BE2C (cell line): ENCODE measurements at regions not wholly inside any gene's neighbourhood (a gene's known extent, or its start where the extent isn't known, plus 50 kb on each side); places are given as distances from the start of the nearest gene placed in this dataset.
"Not testable (repeated sequence)": the region's sequence is repeated elsewhere in the genome, so short reads cannot be mapped to it uniquely, and the experiment has no call there.

Source experiments
- DNase-seq: peaks from one replicate; pipeline ENCODE4 v3.0.0-alpha.2; 2020
- H3K27me3 ChIP-seq: fragments of 250-450 bp; sonication (Bioruptor Pico); 2 replicates; pipeline ENCODE4 v1.5.1; 2020; ENCODE audit warnings: mild to moderate bottlenecking
- H3K36me3 ChIP-seq: fragments of 250-450 bp; sonication (Bioruptor Pico); 2 replicates; pipeline ENCODE4 v1.5.1; 2020; ENCODE audit warnings: mild to moderate bottlenecking
- H3K4me1 ChIP-seq: fragments of 250-450 bp; sonication (Bioruptor Pico); 2 replicates; pipeline ENCODE4 v1.5.1; 2020
- H3K4me3 ChIP-seq: 2 replicates; pipeline ENCODE4 v1.5.1; 2011; ENCODE audit warnings: low read depth, low read length
- H3K9me3 ChIP-seq: fragments of 250-450 bp; sonication (Bioruptor Pico); 2 replicates; pipeline ENCODE4 v1.5.1; 2020
- TF ChIP-seq, protein P1 (sequence below): IDR thresholded peaks from 2 replicates; pipeline ENCODE4 v1.5.1; 2012; ENCODE audit warnings: mild to moderate bottlenecking, low read depth, low read length

DNA sequence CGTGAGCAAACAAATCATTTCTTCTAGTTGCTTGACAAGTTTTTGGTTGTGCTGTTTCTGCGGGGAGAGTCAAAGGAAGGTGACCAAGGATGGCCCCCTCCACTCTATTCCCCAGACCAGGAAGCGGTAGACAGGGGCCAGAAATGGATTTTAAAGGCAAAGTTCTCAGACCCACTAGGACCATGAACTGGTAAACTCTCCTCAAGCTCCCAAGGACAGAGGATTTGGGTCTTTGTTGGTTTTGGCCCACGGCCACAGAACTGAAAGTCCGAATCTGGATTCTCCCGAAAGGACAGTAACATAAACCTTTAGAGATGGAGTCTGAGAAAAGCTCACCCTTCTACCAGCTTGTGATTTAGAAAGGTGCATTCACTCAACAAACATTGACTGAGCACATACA, 85.9 kb upstream of the C2CD4B start:
- no peak for DNase-seq
- H3K27me3 ChIP-seq = no peaks in the 10 kb centered on the region
- H3K4me3 ChIP-seq = no peak overlapping the region
- TF ChIP-seq, protein P1, sequence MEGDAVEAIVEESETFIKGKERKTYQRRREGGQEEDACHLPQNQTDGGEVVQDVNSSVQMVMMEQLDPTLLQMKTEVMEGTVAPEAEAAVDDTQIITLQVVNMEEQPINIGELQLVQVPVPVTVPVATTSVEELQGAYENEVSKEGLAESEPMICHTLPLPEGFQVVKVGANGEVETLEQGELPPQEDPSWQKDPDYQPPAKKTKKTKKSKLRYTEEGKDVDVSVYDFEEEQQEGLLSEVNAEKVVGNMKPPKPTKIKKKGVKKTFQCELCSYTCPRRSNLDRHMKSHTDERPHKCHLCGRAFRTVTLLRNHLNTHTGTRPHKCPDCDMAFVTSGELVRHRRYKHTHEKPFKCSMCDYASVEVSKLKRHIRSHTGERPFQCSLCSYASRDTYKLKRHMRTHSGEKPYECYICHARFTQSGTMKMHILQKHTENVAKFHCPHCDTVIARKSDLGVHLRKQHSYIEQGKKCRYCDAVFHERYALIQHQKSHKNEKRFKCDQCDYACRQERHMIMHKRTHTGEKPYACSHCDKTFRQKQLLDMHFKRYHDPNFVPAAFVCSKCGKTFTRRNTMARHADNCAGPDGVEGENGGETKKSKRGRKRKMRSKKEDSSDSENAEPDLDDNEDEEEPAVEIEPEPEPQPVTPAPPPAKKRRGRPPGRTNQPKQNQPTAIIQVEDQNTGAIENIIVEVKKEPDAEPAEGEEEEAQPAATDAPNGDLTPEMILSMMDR = no peak
- no peaks in the 10 kb centered on the region for H3K9me3 ChIP-seq
- no peaks in the 10 kb centered on the region for H3K4me1 ChIP-seq
- no peaks in the 10 kb centered on the region for H3K36me3 ChIP-seq

DNA sequence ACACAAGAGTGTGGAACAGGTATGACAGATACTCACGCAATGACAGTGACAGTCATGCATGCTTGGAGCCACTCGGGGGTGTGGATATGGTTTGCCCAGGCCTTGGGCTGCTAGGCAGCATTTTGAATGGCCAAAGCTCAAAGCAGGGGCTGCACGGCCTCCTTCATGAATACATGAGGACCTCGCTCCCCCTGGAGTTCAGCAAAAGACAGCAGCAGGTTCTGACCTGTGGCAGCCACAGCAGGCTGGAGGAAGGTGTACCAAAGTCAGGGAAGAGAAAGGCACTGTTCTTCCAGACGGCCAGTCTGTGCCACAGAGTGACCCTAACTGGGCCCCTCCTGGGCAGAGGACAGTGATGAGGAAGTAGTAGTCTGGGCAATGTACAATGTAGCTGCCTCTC, 88.2 kb upstream of the C2CD4B start:
- peak; percentile 28 for DNase-seq
- TF ChIP-seq, protein P1 = 0 out of 2 replicates have a peak, but pooled peaks have one; percentile 3
- Histone ChIP-seq H3K9me3 (no peaks in the 10 kb centered on the region), H3K4me3 (no peak overlapping the region), H3K36me3 (no peaks in the 10 kb centered on the region), H3K27me3 (no peaks in the 10 kb centered on the region), H3K4me1 (no peaks in the 10 kb centered on the region)

DNA sequence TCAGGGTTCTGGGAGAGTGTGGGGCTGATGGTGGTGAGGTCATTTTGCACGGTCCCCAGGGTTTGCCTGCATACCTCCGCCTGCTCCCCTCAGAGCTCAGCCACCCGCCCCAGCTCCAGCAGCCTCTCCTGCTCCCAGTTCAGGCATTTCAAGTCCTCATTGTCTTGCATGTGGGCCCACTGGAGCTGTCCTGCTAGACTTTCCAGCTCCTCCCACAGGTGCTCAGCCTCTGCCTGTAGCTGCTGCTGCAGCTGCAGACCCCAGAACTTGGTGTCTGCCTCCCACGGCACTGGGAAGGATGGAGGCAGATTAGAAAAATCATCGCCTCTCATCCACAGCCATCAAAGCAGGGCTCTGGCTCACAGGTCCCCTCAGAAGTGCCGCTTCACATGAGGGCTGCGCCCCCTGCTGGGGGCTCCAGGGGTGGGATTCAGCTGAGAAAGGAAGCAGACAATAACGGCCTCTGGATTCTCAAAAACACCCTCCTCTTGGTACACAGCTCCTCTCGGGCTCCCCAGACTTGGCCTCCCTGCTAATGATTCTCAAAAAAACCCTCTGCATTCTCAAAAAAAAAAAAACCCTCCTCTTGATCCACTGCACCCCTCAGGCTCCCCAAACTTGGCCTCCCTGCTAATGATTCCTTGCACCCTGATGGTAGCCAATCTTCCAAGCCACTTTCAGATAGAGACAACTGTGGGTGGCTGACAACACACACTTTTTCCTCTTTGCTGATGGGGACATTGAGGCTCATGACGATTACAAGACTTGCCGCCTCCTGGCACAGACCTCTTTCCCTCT, 89.3 kb upstream of the C2CD4B start:
- H3K36me3 ChIP-seq = no peaks in the 10 kb centered on the region
- H3K4me3 ChIP-seq = no peak overlapping the region
- H3K4me1 ChIP-seq = no peaks in the 10 kb centered on the region
- no peaks in the 10 kb centered on the region for H3K27me3 ChIP-seq
- H3K9me3 ChIP-seq = no peaks in the 10 kb centered on the region
- peak; percentile 90 for DNase-seq
- TF ChIP-seq, protein P1 = peak; percentile 96

DNA sequence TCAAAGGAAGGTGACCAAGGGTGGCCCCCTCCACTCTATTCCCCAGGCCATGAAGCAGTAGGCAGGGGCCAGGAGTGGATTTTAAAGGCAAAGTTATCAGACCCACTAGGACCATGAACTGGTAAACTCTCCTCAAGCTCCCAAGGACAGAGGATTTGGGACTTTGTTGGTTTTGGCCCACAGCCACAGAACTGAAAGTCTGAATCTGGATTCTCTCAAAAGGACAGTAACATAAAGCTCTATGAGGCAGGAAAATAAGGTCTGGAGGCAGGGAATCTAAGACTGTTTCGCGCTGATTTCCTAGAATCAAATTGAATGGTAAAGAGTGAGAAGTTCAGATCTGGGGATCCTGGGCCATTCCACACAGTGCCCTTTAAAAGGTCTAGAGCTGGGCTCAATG, 91.3 kb upstream of the C2CD4B start:
- not testable (repeated sequence) for H3K9me3 ChIP-seq, H3K36me3 ChIP-seq, H3K4me1 ChIP-seq, DNase-seq, H3K4me3 ChIP-seq, H3K27me3 ChIP-seq

DNA sequence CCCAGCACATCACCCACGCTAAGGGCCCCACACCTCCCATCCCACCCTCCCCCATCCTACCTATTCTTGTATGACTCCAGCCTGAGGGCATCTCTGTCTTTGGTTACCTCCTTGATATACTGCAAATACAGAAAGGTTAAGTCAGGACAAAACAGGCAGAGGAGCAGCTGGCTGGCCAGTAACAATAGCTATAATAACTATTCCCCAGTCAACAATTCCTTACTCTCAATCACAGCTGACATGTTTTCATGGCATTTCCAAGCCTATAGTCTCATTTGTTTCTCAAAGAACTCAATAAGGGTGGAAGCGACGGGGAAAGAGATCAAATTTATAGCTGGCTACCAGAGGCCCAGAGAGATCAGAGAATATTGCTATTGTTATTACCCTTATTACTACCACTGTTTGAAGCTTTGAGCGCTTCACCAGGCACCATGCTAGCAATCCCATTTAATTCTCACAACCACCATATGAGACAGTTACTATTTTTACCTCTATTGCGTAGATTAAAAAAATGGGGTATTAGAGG, 93.0 kb upstream of the C2CD4B start:
- no peaks in the 10 kb centered on the region; the same call in 1 of the 2 replicates for H3K9me3 ChIP-seq
- no peaks in the 10 kb centered on the region for H3K4me1 ChIP-seq
- no peaks in the 10 kb centered on the region for H3K27me3 ChIP-seq
- no peak for DNase-seq
- H3K36me3 ChIP-seq = no peaks in the 10 kb centered on the region
- TF ChIP-seq, protein P1 = no peak
- H3K4me3 ChIP-seq = no peak overlapping the region

DNA sequence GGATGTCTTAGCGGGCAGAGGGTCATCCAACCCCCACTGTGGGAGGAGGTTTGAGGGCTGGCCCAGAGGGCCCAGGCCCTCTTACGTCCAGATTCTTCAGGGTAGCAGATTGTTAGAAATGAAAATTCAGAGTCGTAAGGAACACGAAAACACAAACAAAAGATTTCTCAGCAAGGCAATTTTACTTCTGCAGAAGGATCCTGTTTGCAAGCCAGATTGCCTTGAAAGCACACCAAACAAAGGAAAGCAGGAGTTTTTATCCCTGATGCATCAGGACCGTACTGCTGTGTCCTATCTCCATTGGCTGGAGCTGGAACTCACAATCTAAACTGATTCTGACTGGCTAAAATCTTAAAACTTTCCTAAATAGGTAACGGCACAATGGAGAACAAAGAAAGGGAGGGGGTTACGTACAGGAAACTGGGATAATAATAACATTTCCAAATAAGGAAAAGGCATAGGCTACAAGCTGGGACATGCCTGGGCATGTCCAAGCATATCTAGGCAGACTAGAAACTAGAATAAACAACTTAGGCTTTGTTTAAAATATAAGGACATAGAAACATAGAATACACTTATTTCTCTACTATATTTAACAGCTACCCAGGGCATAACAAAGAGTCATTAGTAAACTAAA, 97.3 kb upstream of the C2CD4B start:
- H3K4me3 ChIP-seq = no peak overlapping the region
- H3K4me1 ChIP-seq = no peaks in the 10 kb centered on the region
- no peak for DNase-seq
- no peaks in the 10 kb centered on the region for H3K36me3 ChIP-seq
- TF ChIP-seq, protein P1 = no peak
- H3K9me3 ChIP-seq = no peaks in the 10 kb centered on the region; the same call in none of the 2 replicates
- no peaks in the 10 kb centered on the region for H3K27me3 ChIP-seq
